K562 (cell line): ENCODE measurements at regions not wholly inside any gene's neighbourhood (a gene's known extent, or its start where the extent isn't known, plus 50 kb on each side); places are given as distances from the start of the nearest gene placed in this dataset.

Experiments
- BRD9 ChIP-seq: fragments of 450-650 bp; IDR thresholded peaks from 2 replicates; pipeline ENCODE4 v1.6.1; 2018; ENCODE audit warnings: low read depth; ENCODE audit not compliant: partially characterized antibody
- CTCF ChIP-seq, 3 experiments: IDR thresholded peaks in 2 of 3; conservative IDR thresholded peaks in 1 of 3; 2 replicates each; pipeline ENCODE4 v1.5.1; 2011 to 2012; ENCODE audit warnings: low read length in 3 of 3, mild to moderate bottlenecking in 3 of 3, control low read depth in 2 of 3, improper control_type of control experiment in 1 of 3, inconsistent platforms in 1 of 3, low read depth in 1 of 3, mixed read lengths in 1 of 3, moderate library complexity in 1 of 3; ENCODE audit not compliant: insufficient read depth in 2 of 3
- MTA2 ChIP-seq: fragments of 450-650 bp; IDR thresholded peaks from 2 replicates; pipeline ENCODE4 v1.6.1; 2016; ENCODE audit warnings: low read depth
- POLR2AphosphoS2 ChIP-seq: IDR thresholded peaks from 2 replicates; pipeline ENCODE4 v1.6.1; 2012; ENCODE audit warnings: low read length, improper control_type of control experiment
- RBM14 ChIP-seq: fragments of 200-400 bp; formaldehyde crosslinking; IDR thresholded peaks from 2 replicates; pipeline ENCODE4 v1.6.1; 2018; ENCODE audit warnings: low read depth, mild to moderate bottlenecking, low read length, moderate library complexity, borderline replicate concordance; ENCODE audit not compliant: insufficient read depth
- RERE ChIP-seq: sonication (generic); formaldehyde crosslinking; IDR thresholded peaks from 2 replicates; pipeline ENCODE4 v1.8.0; 2023; ENCODE audit warnings: missing genetic modification reagents, mild to moderate bottlenecking, borderline replicate concordance
- SIRT6 ChIP-seq: IDR thresholded peaks from one replicate; pipeline ENCODE4 v1.6.1; 2012; ENCODE audit warnings: low read depth, mild to moderate bottlenecking, control low read depth, inconsistent platforms, low read length, moderate library complexity
- USF1 ChIP-seq: sonication (generic); formaldehyde crosslinking; IDR thresholded peaks from 2 replicates; pipeline ENCODE4 v1.9.0; 2022; ENCODE audit warnings: mild to moderate bottlenecking, missing genetic modification reagents
- ZBTB26 ChIP-seq: fragments of 450-650 bp; formaldehyde crosslinking; IDR thresholded peaks from 2 replicates; pipeline ENCODE4 v1.4.0; 2022; ENCODE audit warnings: missing genetic modification characterization
- ZNF174 ChIP-seq: fragments of 250-450 bp; sonication (Bioruptor Pico); IDR thresholded peaks from 2 replicates; pipeline ENCODE4 v1.4.0; 2020; ENCODE audit warnings: mild to moderate bottlenecking
- ZNF274 ChIP-seq: IDR thresholded peaks from 2 replicates; pipeline ENCODE4 v1.6.1; 2011; ENCODE audit warnings: low read depth, mild to moderate bottlenecking, low read length, moderate library complexity, borderline replicate concordance
- ZNF589 ChIP-seq: fragments of 200-800 bp; sonication (Bioruptor generic); IDR thresholded peaks from 2 replicates; pipeline ENCODE4 v1.6.1; 2016; ENCODE audit warnings: low read depth, missing genetic modification characterization, missing compliant biosample characterization
- ZNF699 ChIP-seq: fragments of 250-450 bp; sonication (Bioruptor Pico); IDR thresholded peaks from 2 replicates; pipeline ENCODE4 v1.8.0; 2021; ENCODE audit warnings: mild to moderate bottlenecking, moderate library complexity; ENCODE audit not compliant: insufficient replicate concordance
- ZNF75A ChIP-seq: fragments of 450-650 bp; formaldehyde crosslinking; IDR thresholded peaks from 2 replicates; pipeline ENCODE4 v1.4.0; 2020; ENCODE audit warnings: mild to moderate bottlenecking

GRCh38 chr1:221284028-221284427 is 404.8 kb downstream of the HLX start:
- no peak for TF ChIP-seq BRD9
- no peak for TF ChIP-seq USF1
- no peak for TF ChIP-seq CTCF (IDR thresholded peaks at IDR 0.05 in 2 of 3, conservative IDR thresholded peaks at IDR 0.05 in 1 of 3; ENCODE audit: insufficient read depth in 2 of 3, low read depth in 1 of 3, low read length in 3 of 3)
- TF ChIP-seq POLR2AphosphoS2: no peak
- TF ChIP-seq ZNF274: no peak
- no peak for TF ChIP-seq SIRT6
- no peak for TF ChIP-seq RBM14
- TF ChIP-seq ZNF589 (CRISPR knock-in tag): no peak
- no peak for TF ChIP-seq ZBTB26 (CRISPR knock-in tag)
- no peak for TF ChIP-seq MTA2
- TF ChIP-seq RERE (CRISPR knock-in tag): no peak
- TF ChIP-seq ZNF75A (CRISPR knock-in tag): no peak
- TF ChIP-seq ZNF699 (CRISPR knock-in tag): no peak
- TF ChIP-seq ZNF174: no peak
